GM11168 (cell line): ENCODE measurements at regions not wholly inside any gene's neighbourhood (a gene's known extent, or its start where the extent isn't known, plus 50 kb on each side); places are given as distances from the start of the nearest gene placed in this dataset.
"Not testable (repeated sequence)": the region's sequence is repeated elsewhere in the genome, so short reads cannot be mapped to it uniquely, and the experiment has no call there.

ENCODE experiments used
- in situ Hi-C: fragments of 300-500 bp; cut with MboI; formaldehyde crosslinking; loops from one replicate; pipeline ENCODE4 v1.12.0; 2022; ENCODE audit warnings: low sequenced_read_pairs; ENCODE audit not compliant: unreplicated experiment

DNA sequence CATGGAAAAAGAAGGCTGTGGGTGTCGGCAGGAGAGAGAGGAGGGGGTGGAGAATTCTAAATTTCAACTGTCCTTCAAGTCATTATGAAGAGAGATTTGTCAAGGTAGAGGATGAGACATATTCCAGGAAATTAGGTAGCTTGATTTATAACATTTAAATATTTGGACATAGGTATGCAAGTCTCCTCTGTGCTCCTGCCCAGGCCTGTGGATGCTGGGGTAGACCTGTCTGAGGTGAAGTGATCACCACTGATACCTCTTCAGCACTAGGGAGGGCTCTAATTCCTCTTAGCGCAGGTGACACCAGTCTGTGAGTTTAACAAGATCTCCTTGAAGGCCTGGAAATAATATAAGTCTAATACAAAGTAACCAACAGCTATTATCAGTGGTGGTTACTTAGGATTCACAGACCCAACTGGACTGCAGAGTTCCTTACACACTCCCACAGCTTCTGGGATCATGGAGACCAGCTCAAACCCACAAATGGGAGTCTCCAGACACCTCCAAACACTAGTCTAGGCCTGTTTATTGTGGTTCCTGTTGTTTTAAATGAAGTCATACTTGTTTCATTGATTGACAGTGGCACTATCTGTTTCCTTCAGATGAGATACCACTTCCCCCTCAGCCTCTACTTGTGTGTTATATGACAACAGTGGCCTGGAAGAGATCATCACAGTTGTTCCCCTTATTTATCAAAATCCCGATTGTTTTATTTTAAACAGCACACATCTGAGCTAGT is 104.1 kb upstream of the ITPRID2 start:
- in situ Hi-C loops, result no loop called here

DNA sequence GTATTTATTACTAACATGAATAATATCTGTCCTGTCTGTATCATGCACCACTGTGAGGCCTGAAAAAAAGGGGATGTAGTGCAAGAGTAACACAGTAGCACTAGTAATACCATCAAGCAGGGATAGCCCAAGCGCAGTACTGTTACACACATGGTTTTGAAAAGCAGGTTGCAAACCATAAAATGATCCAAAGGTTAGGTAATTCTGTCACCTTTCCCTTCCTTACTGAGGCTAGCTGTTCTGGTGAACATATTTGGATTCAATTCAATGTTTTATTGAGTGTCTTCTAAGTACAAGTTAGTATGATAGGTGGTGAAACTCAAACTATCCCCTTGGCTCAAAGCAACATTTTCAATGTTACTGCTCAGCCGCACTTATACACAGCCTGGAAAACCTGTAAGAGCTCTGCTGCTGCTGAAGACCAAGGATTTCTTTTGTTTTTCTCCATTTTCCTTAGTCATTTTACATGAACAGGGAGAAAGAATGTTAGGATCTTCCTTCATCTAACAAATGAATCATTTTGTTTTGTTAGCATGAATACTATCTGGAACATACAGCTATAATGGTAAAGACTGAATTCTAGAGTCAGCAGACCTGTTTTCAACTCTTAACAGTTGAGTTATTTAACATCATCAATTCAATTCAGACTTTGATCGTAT is 102.5 kb upstream of the ITPRID2 start:
- in situ Hi-C loops, result no loop called here

DNA sequence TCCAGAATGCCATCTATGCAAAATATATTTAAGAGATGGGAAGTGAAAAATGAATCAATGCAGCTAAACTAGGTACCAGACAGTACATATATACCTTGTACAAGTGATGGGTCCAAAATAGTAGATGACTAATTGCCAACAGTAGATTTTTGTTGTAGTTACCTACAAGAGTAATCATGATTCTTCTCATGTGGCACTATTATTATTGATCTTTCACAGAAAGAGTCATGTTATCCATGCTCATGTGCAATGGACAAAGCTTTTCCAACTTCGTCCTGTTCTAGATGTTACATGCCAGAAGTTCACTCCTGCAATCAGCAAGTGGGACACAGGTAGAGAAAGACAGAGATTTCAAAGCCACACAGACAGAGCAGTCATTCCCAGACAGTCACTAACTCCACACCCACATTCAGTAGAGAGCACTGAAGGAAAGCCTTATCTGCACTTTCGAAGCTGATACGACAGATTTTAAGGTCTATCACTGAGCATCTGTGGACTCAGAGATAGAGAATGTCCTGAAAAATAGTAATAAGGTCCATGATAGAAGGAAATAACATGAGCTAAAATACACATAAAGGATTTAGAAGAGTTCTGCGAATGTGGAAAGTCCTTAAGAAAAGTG is 101.6 kb upstream of the ITPRID2 start:
- in situ Hi-C loops, result no loop called here

DNA sequence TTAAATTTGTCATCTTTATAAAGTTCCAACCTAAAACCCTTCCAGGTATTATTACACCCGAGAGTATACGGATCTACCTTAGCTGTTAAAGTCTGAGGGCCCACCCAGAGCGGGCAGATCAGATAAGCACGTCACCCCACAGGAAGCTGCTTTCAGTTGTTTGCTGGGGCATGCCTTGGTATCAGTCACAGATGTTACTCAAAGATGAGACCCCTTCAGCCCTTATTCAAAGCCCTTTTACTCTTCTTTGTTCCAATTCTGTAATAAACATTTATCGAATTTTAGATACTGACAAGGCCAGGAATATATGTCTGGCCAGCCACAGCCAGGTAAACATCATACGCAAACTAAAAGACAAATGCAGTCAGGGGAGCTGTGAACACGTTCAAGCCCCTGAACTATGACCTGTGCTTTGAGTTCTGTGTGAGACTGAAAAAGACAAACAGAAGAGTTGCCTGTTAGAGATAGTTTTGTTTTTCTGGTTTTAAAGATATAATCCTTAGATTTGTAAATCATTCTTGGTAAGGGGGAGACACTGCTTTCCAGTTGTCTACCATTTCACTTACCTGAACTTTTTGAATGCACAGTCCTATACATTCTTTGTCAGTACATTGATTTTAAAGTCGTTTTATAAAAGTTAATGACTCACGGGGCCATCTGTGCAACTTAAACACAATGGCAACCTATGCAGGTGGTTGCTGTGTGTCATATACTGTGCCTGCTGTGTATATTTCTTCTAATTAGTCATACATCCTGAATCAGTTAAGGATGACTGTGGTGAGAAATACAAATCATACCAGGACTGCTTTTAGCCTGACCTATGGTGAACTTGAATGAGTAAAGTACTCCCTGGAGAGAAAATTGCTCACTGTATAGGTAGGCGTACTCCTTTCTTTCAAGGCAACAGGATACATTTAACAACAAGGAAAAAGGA is 100.5 kb upstream of the ITPRID2 start:
- in situ Hi-C loops, result no loop called here

DNA sequence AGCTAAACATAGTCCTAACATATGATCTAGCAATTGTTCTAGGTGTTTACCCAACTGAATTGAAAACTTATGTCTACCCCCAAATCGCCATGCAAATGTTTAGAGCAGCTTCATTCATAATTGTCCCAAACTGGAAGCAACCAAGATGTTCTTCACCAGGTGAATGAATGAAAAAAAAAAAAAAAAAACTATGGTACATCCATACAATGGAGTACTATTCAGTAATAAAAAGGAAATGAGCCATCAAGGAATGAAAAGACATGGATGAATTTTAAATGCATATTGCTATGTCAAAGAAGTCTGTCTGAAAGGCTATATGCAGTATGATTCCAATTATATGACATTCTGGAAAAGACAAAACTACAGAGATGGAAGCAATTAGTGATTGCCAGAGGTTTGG is 98.6 kb upstream of the ITPRID2 start:
- in situ Hi-C loops, result no loop called here

DNA sequence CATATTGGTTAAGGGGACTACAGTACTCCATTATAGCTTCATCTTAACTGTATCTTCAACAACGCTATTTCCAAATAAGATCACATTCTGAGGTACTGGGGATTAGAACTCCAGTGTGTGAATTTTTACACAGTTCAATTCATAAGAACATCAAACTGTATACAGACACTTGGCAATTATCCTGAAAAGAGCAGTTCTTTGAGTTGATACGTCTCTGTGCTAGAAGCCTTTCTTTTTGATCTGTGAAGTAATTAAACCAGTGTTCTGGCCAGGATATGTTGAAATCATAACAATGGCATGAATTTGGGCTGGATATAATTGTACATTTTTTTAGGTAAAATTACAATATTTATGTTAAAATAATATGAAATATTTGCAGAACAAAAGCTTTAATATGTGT is 93.5 kb upstream of the ITPRID2 start:
- in situ Hi-C loops, result no loop called here

DNA sequence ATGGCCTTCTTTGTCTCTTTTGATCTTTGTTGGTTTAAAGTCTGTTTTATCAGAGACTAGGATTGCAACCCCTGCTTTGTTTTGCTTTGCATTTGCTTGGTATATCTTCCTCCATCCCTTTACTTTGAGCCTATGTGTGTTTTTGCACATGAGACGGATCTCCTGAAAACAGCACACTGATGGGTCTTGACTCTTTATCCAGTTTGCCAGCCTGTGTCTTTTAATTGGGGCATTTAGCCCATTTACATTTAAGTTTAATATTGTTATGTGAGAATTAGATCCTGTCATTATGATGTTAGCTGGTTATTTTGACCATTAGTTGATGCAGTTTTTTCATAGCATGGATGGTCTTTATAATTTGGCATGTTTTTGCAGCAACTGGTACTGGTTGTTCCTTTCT is 89.2 kb upstream of the ITPRID2 start:
- in situ Hi-C loops, result not testable (repeated sequence)

DNA sequence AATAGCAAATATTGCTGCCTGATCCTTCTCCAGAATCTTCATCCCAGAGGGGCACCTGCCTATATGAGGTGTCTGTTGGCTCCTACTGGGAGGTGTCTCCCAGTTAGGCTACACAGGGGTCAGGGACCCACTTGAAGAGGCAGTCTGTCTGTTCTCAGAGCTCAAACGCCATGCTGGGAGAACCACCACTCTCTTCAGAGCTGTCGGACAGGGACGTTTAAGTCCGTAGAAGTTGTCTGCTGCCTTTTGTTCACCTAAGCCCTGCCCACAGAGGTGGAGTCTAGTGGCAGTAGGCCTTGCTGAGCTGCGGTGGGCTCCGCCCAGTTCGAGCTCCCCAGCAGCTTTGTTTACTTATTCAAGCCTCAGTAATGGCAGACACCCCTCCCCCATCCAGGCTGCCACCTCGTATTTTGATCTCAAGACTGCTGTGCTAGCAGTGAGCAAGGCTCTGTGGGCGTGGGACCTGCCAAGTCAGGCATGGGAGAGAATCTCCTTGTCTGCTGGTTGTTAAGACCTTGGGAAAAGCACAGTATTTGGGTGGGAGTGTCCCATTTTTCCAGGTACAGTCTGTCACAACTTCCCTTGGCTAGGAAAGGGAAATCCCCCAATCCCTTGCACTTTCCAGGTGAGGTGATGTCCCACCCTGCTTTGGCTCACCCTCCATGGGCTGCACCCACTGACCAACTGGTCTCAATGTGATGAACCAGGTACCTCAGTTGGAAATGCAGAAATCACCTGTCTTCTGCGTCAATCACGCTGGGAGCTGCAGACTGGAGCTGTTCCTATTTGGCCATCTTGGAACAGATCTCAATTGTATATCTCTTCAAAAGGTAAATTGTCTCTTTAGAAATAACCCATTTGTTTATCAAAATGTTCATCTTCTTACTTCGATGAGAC is 87.4 kb upstream of the ITPRID2 start:
- in situ Hi-C loops, result not testable (repeated sequence)

DNA sequence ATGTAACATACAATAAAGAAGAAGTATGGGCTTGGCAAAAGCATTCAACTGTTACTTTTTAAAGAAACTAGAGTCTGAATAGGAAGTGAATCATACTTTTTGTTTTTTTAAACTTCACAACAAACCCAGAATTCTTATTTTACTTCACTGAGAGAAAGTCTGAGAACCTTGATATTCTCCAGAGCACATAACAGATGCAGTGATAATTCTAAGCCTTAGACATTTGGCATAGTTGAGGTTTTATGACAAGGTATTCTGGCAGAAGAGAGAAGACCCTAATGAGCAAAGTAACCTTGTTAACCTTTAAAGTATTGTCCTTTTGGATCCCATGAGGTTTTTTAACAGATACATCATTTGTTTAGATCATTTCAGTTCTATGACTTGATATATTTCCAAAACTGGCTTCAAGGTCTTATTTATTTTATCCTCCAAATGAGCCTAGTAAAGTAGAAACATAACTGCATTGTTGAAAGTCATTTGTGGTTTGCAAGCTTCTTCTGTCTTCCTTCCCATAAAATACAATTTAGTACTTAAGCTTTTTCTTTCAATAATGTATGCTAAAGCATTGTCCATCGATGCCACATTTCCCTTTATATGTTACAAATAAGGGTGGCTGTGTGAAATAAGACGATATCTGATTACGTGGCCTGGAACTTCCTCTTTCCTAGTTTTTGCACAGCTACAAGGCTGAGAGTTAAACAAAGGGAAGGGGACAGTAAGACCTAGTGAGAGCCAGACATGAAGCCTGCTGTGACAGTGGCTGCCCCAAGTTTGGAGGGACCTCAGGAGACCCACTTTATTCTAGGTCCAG is 86.1 kb upstream of the ITPRID2 start:
- in situ Hi-C loops, result no loop called here

DNA sequence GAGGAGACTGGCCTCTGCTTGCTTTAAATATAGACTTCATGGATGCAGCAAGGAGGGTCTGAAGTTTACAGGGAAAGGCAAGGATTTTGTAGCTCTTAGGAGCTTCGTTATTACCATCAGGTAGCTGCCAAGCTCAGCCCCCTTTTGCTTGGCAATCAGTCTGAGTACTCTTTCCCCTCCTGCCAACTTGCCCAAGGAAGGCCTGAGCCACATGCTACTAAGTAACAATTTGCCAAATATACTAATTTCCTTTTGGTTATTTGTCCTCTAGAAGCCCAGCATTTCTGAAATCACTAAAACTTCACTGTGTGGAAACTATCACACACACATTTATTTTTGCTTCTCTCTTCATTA is 85.5 kb upstream of the ITPRID2 start:
- in situ Hi-C loops, result no loop called here

DNA sequence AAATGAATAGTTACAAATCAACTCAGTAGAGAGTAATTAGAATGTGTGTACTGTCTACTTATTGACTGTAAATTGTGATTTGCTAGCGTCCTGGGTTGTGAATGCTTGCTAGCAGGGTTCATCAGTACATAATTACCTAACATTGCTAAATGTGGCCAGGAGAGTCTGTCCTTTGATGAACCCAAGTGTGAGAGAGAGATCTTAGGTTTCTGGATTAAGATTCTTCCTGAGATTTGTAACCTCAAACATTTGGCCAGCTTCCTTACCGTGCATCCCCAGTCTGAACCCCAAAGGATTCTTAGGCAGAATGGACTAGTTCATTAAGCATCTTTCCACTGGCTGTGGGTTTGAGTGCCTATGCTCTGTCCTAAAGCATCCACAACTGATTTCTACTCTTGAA is 84.0 kb upstream of the ITPRID2 start:
- in situ Hi-C loops, result no loop called here

DNA sequence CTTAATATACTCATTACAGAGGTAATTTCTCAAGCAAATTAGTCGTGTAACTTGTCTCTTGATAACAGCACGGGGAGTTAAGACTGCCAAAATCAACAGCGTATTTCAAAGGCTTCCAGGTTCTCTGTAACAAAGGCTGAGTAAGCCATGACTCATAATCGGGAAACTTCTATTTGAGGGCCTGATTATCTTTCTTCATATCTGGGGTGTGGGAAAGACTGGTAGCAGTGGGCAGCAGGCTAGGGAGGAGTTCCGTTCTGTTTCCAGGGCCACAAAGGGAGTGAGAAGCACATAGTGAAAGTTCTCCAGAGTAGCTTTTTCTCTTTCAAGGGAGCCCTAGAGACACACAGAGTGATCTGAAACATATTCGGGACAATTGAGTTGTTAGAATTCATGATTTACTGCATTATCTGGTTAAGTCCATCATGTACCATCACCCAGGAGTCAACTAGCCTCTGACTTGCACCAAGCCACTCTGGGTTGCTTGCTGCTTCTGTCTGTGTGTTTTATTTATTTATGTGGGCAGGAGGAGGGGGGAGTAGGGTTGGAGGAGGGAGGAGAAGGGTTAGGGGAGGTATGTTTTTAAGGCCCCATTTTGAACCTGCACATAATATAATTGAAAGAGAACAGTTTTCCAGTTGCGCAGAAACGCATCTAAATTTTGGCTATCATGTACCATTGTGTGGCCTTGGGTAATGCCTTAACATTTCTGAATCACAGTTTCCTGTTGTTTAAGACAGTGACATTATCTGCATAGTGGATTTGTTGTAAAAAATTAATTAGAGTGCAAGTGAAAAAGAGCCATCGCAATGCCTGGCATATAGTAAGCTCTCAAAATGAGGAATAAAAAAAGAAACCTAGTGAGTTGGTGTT is 80.5 kb upstream of the ITPRID2 start:
- in situ Hi-C loops, result no loop called here

DNA sequence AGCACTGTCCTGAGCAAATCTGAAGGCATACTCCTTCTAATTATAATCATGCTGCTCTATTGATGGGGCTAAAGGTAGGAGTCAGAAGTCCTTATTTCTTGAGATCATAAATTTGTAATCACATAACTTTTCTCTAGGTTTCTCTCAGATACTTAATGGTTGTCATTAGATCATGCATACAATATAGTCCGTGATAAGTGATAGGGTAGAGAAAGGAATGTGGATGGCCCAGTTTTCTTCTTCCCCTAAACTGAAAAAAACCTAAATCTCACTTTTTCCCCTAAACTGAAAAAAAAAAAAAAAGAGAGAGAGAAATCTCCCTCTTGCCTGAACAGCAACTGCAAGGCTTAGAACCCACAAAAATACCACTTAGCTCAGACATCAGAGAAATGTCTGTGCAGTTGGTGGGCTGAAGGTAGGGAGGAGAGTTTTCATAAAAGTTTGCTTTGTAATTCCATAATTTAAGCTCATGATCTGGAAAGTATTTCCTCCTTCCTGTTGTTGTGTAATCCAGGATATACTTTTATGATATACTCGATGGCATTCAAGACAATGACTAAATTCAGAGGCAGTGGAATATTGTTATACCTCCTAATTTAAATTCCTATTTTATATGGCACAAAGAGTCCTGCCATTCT is 79.3 kb upstream of the ITPRID2 start:
- in situ Hi-C loops, result no loop called here

DNA sequence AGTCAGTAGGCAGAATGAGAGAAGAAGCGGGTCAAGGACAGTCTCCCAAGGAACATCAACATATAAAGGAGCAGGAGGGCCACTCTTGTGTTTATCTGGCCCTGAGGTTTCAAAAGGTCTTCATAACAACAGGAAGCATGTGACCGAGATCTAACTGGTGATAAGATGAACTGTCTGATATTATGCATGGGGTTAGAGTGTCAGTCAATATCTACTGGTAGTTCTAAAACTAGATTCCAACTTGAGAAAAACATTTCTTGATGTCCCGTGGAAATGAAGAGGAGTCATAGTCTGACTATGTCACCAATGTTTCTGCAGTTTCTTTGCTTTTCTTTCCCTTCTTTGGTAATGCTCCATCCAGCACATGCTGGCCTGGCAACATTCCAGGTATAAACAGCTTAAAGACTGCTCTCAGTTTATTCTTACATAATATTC is 77.5 kb upstream of the ITPRID2 start:
- in situ Hi-C loops, result no loop called here

DNA sequence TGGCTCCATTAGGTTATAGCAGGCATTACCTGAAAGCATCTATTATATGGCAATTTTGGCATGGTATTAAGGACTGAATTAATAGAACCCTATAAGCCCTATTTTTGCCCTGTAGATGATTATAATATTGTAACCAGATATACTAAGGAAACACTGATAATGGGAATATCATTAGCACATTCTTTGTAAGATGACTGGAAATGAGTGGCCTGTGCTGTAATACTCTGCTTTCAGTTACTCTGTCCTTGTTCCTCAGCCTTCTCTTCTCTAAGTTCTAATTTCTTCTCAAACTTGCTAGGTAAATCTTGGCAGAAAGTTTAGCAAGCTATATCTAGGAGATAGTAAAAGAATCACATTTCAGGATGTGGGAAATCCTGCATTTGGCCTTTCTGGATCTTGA is 74.0 kb upstream of the ITPRID2 start:
- in situ Hi-C loops, result no loop called here

DNA sequence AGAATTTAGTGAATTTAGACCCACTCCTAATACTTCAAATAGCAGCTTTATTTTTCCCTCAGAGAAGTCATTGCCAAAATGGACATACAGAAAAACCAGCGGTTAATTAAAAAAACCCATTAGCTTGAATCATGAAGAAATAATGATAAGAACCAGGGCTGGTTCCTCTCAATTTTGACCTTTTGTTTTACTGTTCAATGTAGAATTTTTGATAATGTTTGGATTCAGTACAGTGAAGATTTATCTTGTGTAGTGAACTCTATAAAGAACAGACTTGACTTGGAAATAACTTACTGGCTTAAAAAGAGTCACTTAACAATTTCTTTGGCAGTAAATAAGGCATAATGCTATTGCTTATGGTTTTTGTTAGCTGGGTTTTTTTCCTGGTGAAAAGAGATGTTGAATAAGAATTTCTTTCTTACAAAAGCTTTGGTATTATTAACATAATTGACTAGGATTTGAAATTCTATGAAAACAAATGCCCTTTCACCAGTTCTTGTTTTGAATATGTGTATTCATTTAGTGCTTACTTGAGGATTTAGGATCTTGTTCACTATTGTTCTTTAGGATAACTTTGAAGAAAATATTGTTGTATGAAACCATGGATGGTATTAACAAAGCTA is 73.4 kb upstream of the ITPRID2 start:
- in situ Hi-C loops, result no loop called here

DNA sequence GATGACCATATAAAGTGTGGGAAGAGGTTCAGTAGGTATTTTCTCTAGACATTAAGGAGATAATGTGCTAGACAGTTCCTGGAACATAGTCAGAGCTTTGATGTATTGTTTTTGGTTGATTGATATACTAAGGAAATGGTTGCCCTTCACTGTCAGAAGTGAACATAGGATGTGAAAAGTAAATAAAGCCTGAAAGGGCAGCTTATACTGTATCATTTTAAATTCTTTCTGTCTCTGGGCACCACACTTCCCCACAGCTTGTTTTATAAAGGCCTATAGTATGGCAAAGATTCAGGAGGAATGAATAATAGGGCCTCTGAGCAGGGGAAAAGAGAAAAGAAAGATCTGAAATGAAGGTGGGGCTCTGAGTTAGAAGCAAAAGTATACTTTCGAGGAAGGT is 72.7 kb upstream of the ITPRID2 start:
- in situ Hi-C loops, result no loop called here
